ENCODE measurements at regions not wholly inside any gene's neighbourhood (a gene's known extent, or its start where the extent isn't known, plus 50 kb on each side); places are given as distances from the start of the nearest gene placed in this dataset.

GRCh38 chr9:106334081-106334480 is 528.9 kb upstream of the ZNF462 start:
- TF ChIP-seq, protein P1, sequence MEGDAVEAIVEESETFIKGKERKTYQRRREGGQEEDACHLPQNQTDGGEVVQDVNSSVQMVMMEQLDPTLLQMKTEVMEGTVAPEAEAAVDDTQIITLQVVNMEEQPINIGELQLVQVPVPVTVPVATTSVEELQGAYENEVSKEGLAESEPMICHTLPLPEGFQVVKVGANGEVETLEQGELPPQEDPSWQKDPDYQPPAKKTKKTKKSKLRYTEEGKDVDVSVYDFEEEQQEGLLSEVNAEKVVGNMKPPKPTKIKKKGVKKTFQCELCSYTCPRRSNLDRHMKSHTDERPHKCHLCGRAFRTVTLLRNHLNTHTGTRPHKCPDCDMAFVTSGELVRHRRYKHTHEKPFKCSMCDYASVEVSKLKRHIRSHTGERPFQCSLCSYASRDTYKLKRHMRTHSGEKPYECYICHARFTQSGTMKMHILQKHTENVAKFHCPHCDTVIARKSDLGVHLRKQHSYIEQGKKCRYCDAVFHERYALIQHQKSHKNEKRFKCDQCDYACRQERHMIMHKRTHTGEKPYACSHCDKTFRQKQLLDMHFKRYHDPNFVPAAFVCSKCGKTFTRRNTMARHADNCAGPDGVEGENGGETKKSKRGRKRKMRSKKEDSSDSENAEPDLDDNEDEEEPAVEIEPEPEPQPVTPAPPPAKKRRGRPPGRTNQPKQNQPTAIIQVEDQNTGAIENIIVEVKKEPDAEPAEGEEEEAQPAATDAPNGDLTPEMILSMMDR (IDR thresholded peaks at IDR 0.05) = no peak
- no peak for TF ChIP-seq EP300 (IDR thresholded peaks at IDR 0.05)
